Activated T-helper 9 cell treated with anti-CD3 and anti-CD28 coated beads, Interleukin-2, amount 50 U/mL, for 16 hours (primary cell): ENCODE measurements at regions not wholly inside any gene's neighbourhood (a gene's known extent, or its start where the extent isn't known, plus 50 kb on each side); places are given as distances from the start of the nearest gene placed in this dataset.
"Not testable (repeated sequence)": the region's sequence is repeated elsewhere in the genome, so short reads cannot be mapped to it uniquely, and the experiment has no call there.

Experiments
- DNase-seq: peaks from one replicate; pipeline ENCODE4 v3.0.0-alpha.2; 2020; ENCODE audit warnings: low read depth

DNA sequence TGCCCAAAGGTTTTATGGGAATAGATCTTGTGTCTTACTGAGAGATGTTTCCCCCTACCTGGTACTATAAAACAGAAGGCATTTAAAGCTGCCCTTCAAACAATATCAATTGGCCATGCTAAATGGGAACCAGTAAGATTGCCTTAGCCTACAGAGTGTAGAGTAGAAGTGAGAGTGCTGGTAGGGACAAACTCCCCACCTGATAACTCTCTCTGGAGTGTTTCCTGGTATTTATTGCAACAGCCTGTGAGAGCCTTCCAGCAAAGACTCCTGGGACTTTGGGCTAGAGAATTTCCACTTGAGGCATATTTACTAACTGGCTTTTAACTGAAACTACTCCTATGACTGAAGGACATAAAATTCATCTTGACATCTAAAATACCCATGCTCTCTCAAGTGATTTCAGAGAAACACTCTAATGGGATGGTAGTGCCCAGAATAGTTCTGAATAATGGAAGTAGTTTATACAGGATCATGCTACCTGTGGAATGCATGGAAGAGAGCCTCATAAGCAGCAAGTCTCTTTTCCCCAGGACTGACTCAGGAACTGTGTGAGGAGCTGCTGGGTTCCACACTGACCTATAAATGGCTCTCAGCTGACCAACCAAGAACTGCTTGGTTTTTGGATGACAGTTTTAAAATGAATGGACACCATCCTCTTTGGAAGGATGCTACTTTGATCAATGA lies 132.7 kb upstream of the SLITRK5 start:
- no peak for DNase-seq

DNA sequence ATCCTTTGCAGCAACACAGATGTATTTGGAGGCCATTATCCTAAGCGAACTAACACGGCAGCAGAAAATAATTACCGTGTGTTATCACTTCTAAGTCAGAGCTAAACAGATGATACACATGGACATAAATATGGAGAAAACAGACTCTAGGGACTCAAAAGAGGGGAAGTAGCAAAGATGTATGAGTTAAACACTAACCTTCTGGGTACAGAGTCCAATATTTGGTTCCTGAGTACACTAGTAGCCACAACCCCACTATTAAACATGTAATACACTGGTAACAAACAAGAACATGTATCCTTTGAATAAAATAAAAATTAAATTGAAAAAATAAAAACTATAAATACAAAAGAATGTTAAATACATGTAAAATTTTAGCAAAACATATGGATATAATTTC lies 118.0 kb upstream of the SLITRK5 start:
- no peak for DNase-seq

GRCh38 chr13:87554045-87554444 lies 117.1 kb upstream of the SLITRK5 start:
- no peak for DNase-seq

DNA sequence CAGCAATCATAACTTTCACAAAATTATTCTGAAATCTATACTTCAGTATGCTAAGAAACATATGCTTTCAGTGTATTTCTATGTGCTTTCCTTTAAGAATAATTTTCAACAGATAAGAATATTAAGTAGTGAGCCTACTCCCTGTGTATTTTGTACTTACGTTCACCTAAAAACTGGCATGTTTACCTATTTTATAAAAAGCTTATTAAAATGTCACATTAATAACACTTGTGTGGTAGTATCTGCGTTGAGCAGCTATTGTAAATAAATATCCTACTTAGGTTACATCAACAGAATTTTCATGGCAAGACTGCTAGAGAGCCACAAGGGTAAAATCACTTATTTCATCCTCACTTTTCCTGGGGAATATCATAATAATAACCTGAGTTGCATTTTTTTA lies 113.4 kb upstream of the SLITRK5 start:
- DNase-seq: no peak

DNA sequence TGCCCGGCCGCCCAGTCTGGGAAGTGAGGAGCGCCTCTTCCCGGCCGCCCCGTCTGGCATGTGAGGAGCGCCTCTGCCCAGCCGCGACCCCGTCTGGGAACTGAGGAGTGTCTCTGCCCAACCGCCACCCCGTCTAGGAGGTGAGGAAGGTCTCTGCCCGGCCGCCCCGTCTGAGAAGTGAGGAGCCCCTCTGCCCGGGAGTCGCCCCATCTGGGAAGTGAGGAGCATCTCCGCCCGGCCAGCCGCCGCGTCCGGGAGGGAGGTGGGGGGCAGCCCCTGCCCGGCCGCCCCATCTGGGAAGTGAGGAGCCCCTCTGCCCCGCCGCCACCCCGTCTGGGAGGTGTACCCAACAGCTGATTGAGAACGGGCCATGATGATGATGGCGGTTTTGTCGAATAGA lies 109.6 kb upstream of the SLITRK5 start:
- DNase-seq: peak; percentile 0

DNA sequence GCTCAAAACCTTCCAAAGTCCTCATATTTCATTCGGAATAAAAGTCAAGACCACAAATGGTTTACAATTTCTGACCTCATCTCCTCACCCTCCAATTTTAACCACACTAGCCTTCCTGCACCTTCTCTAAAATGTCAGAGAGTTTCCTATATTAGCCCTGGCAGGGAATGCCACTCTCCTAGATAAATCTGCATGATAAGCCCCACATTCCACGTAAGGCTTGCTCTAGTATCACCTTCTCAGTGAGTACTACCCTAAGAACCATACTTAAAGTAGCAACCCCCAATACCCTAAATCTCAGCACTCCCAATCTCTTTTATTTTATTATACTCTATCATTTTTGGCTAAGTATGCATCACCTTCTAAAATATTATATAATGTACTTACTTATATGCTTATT lies 100.5 kb upstream of the SLITRK5 start:
- DNase-seq: no peak

- DNase-seq: no peak
Measured at GRCh38 chr13:87582399-87582798, 88.8 kb upstream of the SLITRK5 start.

GRCh38 chr13:87590518-87590917 lies 80.7 kb upstream of the SLITRK5 start:
- DNase-seq: no peak

DNA sequence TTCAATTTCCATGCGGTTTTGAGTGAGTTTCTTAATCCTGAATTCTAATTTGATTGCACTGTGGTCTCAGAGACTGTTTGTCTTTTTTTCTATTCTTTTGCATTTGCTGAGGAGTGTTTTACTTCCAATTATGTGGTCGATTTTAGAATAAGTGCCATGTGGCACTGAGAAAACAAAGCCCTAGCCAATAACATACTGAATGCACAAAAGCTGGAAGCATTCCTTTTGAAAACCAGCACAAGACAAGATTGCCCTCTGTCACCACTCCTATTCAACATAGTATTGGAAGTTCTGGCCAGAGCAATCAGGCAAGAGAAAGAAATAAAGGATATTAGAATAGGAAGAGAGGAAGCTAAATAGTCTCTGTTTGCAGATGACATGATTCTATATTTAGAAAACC lies 66.7 kb upstream of the SLITRK5 start:
- DNase-seq: not testable (repeated sequence)

DNA sequence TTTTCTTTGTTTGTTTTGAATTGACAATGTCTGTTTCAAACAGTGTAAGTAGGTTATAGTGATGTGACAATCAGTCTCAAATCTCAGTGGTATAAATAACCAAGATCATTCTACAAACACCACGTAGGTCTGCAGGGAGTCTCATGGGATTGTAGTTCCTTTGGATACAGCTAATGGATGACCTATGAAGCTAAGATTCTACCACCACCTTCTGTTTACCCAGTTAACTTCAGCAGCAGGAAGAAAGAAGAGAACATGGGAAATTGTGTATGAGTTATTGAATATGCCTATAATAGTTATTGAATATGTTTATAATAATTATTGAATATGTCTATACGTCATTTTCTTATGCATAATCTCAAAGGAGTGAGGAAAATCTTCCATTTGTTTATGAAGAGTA lies 63.9 kb upstream of the SLITRK5 start:
- DNase-seq: no peak

DNA sequence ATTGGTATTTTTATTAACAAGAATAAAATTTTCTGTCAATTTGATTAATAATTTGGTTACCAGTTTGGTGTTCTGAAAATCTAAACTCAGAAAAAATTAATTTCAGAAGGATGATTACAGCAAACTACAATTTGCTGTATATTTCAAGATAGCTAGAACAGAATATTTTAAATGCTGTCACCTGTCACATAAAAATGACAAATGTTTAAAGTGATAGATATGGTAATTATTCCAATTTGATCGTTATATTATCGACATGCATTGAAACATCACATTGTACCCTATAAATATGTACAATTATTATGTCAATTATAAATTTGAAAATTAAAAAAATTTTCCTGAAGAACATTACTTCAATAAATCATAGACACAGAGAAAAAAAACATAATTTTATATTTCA lies 56.9 kb upstream of the SLITRK5 start:
- no peak for DNase-seq
